HG03135 (cell line): ENCODE measurements at regions not wholly inside any gene's neighbourhood (a gene's known extent, or its start where the extent isn't known, plus 50 kb on each side); places are given as distances from the start of the nearest gene placed in this dataset.
"Not testable (repeated sequence)": the region's sequence is repeated elsewhere in the genome, so short reads cannot be mapped to it uniquely, and the experiment has no call there.

Experiments
- ATAC-seq: cut with Tn5 transposase; IDR thresholded peaks from one replicate; pipeline ENCODE4 v1.9.1; 2021; ENCODE audit warnings: mild to moderate bottlenecking, moderate library complexity; ENCODE audit not compliant: unreplicated experiment

DNA sequence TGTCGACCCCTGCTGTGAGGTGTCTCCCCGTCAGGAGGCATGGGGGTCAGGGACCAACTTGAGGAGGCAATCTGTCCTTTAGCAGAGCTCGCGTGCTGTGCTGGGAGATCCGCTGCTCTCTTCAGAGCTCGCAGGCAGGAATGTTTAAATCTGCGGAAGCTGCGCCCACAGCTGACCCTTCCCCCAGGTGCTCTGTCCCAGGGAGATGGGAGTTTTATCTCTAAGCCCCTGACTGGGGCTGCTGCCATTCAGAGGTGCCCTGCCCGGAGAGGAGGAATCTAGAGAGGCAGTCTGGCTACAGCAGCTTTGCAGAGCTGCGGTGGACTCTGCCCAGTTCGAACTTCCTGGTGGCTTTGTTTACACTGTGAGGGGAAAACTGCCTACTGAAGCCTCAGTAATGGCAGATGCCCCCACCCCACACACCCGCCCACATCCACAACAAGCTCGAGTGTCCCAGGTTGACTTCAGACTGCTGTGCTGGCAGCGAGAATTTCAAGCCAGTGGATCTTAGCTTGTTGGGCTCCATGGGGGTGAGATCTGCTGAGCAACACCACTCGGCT lies 133.1 kb downstream of the CENPC start:
- not testable (repeated sequence) for ATAC-seq

DNA sequence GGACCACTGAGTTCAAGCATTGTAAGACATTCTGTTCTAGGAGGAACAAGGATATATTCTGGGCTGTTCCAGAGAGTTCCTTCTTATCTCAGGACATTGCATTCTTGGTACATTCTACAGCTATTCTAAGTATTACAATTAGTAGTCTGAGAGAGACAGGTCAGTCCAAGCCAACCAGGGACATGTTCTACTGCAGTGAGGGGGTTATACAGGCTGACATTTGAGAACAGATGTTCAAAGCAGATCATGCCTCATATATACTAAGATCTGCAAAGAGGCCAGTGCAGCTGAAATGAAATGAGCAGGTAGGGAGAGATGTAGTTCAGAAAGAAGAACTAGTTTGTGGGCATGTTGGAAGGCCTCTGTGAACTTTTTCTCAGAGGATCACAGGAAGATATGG lies 142.0 kb downstream of the CENPC start:
- no peak for ATAC-seq

DNA sequence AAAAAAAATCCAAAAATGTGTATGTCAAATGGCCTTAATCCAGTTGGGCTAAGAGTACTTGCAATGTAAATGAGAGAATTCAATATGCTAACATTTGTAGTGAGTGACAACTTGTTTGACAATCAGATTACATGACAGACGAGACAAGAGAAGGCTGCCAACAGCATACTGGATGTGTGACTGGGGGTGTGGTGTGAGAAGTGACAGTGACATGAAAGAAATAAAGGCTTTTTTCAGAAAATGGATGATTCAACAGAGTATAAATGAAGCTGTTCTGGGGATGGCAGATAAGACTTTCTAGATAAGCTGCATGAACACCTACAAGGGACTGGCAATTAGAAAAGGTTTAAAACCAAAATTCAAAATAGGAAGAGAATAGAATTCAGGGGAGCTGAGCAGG lies 143.4 kb downstream of the CENPC start:
- ATAC-seq = no peak

DNA sequence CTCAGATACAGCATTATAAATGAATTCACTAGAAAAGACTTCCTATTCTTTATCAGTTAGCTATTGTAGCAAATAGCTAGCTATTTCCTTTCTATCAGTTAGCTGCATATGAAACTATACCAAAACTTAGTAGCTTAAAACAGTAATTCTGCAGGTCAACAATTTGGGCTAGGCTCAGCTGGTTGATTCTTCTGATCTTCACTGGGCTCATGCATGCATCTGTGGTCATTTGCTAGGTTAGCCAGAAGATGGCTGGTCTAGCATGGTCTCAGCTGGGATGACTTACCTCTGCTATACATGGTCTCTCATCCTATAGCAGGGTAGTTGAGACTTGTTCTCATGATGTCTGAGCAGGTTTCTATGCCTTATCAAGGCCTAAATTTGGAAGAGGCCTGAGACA lies 147.4 kb downstream of the CENPC start:
- ATAC-seq = no peak

DNA sequence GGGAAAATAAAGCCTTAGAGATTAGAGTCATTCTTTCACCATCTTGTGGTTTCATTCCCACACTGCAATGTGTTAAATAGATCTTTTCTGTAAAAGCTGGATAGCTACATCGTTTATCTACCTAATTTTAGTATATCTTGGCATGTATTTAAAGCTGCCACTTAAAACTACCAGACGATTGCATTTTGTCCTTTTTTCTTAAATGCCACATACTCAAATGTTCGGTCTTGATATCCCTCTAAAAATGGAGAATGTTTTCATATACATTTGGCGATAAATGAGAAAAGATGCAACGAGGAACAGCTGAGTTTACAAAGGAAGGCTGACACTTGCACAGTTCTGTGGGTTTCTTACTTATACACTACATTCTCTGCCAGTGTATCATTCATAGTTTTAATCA lies 148.3 kb downstream of the CENPC start:
- no peak for ATAC-seq

DNA sequence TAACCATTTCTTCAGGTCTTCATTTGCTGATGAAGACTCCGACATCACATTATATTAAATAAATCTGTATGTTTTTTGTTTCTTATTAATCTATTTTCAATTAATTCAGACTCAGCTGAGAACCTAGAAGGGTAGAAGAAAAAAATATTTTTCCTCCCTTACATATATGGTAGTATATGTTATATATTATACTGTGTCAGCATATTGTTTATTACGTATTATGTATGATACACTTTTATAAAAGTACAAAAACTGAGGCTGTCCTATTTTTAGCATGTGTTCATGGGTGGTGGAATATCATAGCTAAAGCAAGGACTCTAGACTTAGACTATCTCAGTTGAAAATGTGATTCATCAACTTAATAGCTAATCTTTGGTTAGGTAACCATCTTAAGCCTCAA lies 149.3 kb downstream of the CENPC start:
- no peak for ATAC-seq

DNA sequence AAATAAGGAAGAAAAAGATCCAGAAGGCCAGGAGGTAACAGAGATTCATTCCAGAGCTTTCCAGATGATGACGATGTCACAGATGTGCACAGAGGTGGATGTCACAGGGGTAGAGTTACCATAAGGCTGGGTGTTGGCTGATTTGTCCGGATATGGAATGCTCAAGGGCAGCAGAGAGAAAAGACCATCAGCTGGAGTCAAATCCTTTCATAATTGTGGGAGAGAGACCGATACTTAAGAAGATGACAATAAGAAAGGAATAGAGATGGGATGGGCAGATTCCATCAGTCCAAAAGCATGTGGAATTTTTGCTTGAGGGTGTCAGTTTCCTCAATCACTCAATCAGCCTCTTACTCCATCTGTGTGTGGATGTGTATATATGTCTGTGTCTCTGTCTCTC lies 150.4 kb downstream of the CENPC start:
- ATAC-seq = no peak

DNA sequence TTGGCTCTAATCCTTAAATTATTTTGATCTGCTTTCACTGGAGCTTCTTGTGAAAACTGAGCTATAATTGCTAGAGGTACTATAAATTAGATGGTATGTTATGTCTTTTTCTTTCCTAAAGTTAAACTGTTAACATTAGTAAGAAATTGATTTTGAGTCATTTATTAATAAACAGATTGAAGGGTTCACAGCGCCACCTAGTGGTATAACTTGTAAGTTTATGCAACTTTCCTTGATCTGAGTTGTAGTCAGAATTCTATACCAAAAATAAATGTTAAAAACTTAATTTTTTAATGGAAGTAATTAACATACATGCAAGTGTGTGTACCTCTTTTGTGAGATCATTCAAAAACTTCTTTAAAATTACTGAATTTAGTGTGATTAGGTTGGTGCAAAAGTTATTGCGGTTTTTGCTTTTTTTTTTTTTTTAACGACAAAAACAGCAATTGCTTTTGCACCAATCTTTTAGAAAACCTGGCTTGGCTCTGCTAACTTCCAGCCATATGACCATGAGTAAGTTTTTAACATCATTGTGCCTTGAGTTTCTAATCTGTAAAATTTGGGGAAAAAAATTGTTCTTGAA lies 151.5 kb downstream of the CENPC start:
- ATAC-seq = no peak

DNA sequence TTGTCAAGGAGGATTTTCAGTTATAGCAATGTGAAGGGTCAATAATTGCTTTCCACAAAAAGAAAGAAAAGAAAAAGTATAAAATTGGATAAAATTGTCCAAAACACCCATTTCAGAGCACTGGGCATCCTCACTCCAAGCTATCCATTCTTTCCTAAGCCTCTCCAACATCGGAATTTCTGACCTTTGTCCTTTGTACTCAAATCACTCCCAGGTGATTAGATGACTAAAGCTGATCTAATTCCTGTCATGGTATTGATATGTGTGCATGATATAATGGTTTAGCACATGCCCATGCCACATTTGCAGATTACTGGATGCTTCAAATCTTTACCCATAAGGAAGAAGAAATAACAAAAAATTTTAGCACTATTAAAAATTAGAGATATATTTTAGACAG lies 152.3 kb downstream of the CENPC start:
- no peak for ATAC-seq

DNA sequence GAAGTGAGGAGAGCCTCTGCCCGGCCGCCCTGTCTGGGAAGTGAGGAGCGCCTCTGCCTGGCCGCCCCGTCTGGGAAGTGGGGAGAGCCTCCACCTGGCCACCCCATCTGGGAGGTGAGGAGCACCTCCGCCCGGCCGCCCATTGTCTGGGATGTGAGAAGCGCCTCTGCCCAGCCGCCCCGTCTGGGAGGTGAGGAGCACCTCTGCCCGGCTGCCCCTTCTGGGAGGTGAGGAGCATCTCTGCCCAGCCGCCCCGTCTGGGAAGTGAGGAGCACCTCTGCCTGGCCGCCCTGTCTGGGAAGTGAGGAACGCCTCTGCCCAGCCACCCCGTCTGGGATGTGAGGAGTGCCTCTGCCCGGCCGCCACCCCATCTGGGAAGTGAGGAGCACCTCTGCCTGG lies 163.9 kb downstream of the CENPC start:
- not testable (repeated sequence) for ATAC-seq

DNA sequence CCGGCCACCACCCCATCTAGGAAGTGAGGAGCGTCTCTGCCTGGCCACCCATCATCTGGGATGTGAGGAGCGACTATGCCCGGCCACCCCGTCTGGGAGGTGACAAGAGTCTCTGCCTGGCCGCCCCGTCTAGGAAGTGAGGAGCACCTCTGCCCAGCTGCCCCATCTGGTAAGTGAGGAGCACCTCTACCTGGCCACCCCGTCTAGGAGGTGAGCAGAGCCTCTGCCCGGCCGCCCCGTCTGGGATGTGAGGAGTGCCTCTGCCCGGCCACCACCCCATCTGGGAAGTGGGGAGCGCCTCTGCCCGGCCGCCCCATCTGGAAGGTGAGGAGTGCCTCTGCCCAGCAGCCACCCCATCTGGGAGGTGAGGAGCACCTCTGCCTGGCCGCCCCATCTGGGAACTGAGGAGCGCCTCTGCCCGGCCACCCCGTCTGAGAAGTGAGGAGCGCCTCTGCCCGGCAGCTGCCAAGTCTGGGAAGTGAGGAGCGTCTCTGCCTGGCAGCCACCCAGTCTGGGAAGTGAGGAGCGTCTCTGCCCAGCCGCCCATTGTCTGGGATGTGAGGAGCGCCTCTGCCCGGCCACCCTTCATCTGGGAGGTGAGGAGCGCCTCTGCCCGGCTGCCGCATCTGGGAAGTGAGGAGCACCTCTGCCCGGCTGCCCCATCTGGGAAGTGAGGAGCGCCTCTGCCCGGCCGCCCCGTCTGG lies 164.4 kb downstream of the CENPC start:
- ATAC-seq = not testable (repeated sequence)

DNA sequence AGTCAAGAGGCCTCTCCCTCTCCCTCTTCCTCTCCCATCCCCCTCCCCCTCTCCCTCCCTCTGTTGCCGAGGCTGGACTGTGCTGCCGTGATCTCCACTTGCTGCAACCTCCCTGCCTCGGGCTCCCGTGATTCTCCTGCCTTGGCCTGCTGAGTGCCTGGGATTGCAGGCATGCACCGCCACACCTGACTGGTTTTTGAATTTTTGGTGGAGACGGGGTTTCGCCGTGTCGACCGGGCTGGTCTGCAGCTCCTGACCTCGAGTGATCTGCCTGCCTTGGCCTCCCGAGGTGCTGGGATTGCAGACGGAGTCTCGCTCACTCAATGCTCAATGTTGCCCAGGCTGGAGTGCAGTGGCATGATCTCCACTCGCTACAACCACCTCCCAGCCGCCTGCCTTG lies 165.1 kb downstream of the CENPC start:
- no peak for ATAC-seq

DNA sequence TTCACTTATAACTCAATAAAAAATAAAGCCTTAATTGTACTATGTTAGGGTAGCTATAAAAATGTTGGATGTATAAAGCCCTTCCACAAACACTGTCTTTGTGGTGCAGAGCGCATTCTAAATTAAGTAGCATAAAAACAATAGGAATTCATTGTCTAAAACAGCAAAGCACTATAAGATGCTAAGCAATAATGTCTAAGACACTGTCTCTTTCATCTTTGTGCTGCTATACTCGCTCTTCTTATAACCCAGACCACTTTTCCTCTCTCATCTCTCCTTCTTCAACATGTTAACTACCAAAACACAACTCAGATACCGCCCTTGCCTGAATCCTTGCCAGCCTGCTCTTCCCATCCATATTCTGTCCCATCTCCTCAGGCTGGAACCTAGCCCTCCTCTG lies 170.0 kb downstream of the CENPC start:
- no peak for ATAC-seq

DNA sequence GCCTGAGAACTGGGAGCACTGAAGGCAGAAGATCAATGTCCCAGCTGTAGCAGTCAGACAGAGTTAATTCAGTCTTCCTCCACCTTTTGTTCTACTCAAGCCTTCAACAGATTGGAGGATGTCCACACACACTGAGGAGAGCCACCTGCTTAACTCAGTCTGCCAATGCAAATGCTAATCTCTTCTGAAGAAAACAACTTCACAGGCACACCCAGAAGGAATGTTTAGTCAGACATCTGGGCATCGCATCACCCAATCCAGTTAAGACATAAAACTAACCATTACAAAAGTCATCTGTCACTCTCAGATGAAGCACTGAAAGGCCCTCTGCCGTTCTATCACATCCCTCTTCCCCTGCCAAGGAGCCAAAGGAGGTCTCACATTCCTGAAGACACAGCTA lies 173.7 kb downstream of the CENPC start:
- ATAC-seq = no peak

DNA sequence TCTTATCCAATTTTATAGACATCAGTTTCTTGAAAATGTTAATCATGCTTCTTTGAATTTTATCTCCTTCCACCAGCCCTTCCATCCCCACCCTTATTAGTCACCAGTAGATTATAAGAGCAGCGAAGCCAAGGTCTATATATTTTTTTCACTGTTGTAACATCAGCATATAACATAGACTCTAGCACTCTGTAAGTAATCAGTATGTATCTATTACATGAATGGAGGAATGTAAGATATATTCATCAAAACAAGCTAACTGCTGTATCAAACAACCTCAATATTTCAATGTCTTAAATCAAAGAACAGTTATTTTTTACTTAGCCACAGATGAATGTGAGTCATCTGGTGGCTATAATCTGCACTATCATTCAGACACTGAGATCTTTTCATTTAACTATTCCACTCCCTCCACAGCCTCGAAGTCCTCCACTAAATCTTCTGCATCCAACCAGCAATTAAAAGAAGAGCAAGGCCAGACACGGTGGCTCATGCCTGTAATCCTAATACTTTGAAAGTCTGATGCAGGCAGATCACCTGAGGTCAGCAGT lies 178.9 kb downstream of the CENPC start:
- no peak for ATAC-seq

DNA sequence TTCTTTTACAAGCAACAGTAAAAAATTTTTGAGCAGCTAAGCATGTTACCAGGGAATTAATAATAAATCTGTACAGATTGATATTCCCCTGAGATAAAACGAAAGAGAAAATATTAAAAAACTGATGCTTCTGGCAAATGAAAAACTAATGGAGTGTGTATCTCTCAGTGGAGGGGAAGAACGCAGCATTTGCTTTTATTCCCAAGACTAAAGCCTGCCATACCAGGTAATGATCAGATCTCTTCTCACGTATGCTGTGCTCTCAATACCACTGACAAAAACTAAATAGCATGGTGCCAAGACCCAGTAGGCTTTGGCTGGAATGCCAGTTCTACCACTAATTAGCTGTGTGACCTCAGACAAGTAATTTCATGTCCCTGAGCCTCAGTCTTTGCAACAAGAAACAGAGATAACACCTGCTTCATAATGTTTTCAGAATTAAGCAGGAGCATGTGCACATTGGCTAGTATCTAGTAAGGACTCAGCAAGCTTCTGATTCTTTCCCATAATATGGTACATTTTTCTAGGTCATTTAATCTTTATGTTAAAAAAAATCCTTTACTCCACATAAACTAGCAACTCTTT lies 179.6 kb downstream of the CENPC start:
- ATAC-seq = no peak

DNA sequence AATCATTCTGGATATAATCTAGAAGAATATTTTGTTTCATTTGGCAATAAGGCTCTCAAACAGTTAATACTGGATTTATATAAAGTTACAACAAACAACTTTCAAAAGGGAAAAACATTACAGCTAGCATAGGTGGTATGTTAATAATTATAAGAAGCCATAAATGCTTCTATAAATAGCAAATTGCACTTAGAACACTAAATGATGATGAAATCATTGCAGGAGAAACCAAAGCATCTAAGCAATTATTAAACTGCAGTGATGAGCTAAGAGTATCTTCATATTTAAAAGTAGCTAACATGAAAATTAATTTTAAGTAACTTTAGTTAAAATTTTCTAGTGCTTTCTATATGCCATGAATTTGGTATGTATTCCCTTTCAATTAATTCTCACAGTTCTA lies 189.5 kb downstream of the CENPC start:
- no peak for ATAC-seq

DNA sequence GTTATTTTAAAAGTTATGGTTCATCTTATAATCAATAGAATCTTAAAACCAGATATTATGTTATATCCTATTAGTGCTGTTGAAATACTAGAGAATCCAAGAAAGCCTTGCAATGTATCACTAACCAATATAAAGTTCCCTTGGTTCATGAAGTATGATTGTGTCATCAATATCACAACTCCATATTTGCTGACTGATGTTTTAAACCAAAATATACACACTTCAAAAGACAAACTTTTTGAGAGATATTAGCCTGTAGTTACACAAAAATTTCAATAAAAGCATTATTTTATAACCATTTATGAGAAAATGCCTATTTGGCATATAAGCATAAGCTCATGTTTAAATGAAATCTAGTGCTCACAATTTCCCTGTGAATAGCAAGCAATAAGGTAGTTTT lies 198.6 kb downstream of the CENPC start:
- ATAC-seq = no peak

DNA sequence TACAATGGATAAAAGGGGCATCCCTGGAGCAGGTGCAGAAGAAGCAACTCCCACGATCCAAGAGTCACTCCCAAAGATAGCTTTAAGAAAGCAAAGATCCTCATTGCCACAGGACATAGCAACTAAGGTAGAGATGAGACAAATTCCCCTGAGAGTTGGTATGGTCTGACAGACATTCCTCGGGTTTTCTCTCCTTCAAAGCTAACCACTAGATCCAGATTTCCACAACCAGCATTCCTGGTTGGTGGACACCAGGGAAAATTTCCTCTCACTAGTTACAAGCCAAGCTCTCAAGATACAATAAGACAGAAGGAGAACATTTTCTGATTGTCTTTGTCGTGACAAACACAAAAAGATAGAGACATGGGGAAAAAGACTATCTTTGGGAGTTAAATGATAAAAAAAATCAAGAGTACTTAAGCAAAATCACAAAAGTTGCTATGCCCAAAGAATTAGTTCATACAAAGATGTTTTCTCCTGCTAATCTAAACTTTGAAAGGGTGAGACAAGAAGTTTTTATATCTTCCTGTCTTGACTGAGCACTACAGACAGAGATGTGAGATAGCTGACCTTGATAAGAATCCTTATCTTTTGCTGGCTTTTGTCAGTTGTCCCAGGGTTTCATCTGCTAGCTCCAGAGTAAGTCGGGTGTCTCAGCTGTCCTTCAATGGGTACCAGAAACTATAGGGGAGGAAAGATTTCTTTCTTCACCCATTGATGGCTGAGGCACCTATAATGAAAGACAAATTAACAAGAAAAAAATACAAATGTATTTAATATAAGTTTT lies 200.5 kb downstream of the CENPC start:
- no peak for ATAC-seq

DNA sequence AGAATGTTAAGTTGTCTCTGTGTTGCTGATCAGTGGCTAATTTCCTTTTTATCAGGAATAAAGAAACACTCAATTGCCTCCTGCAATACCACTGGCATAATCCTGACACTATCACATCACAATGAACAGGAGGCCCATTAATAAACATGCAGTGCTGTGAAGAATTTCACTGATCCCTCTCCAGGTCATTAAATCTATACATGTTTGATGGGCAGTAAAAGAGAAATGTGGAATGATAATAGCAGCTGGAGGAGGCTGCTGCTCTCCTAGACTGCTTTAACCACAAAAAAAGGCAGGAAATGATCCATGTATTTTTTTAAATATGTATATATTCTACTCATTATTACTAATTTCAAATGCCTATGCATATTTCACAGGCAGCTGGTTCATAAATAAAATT lies 202.1 kb downstream of the CENPC start:
- no peak for ATAC-seq

DNA sequence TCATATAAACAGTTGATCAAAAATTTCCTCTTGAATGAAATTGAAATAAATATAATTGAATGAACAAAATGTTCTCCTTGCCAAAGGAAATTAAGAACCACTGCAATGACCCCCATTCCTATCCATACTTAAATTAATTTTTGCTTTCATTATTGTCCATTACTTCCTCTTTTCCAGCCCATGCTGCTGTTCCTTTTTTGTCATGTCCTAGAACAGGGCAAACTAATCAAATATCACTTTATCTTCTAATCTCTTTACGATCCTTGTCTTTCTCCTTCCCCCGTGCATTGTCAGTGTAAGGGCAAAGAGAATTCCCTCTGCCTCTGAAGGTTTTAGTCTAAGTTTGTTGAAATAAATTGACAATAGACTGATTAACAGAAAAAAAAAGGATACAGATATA lies 203.0 kb downstream of the CENPC start:
- no peak for ATAC-seq
